ENCODE measurements at regions not wholly inside any gene's neighbourhood (a gene's known extent, or its start where the extent isn't known, plus 50 kb on each side); places are given as distances from the start of the nearest gene placed in this dataset.

- no peaks in the 10 kb centered on the region for H3K36me3 ChIP-seq
- H3K9me3 ChIP-seq, result no peaks in the 10 kb centered on the region
- H3K27me3 ChIP-seq, result no peaks in the 10 kb centered on the region
- TF ChIP-seq POLR2AphosphoS5 (IDR thresholded peaks at IDR 0.05) (no peak), POLR2A (IDR thresholded peaks at IDR 0.05; ENCODE audit: low read depth) (no peak), EP300 (IDR thresholded peaks at IDR 0.05) (no peak), CTCF (IDR thresholded peaks at IDR 0.05) (no peak)
- H3K4me3 ChIP-seq, result no peak overlapping the region
- intact Hi-C loops (cut with DNase I), result no loop called here
- DNase-seq (ENCODE audit: extremely low spot score), result no peak
- H3K27ac ChIP-seq (replicated peaks in 1 of 4), result no peak overlapping the region
- 89% methylated on average over 6 of the region's 6 CpGs for WGBS
- H3K4me1 ChIP-seq, result no peaks in the 10 kb centered on the region
These were observed 378.5 kb downstream of the RFPL4B start for GRCh38 chr6:112725541-112726085.

- H3K27ac ChIP-seq (replicated peaks in 1 of 4), result no peak overlapping the region
- H3K4me3 ChIP-seq, result no peak overlapping the region
- H3K4me1 ChIP-seq, result no peaks in the 10 kb centered on the region
- intact Hi-C loops (cut with DNase I), result no loop called here
- no peaks in the 10 kb centered on the region for H3K36me3 ChIP-seq
- no peak for TF ChIP-seq CTCF (IDR thresholded peaks at IDR 0.05)
- TF ChIP-seq EP300 (IDR thresholded peaks at IDR 0.05), result no peak
- no peak for TF ChIP-seq POLR2A (IDR thresholded peaks at IDR 0.05; ENCODE audit: low read depth)
- TF ChIP-seq POLR2AphosphoS5 (IDR thresholded peaks at IDR 0.05), result no peak
- WGBS, result 100% methylated on average over 1 of the region's 1 CpG
- no peaks in the 10 kb centered on the region for H3K27me3 ChIP-seq
- H3K9me3 ChIP-seq, result no peaks in the 10 kb centered on the region
- DNase-seq (ENCODE audit: extremely low spot score), result no peak
These were observed 388.0 kb downstream of the RFPL4B start for GRCh38 chr6:112735129-112735528.

GRCh38 chr6:112739766-112740165 is 392.6 kb downstream of the RFPL4B start:
- no peak for DNase-seq (ENCODE audit: extremely low spot score)
- TF ChIP-seq EP300 (IDR thresholded peaks at IDR 0.05) (no peak), POLR2A (IDR thresholded peaks at IDR 0.05; ENCODE audit: low read depth) (no peak), POLR2AphosphoS5 (IDR thresholded peaks at IDR 0.05) (no peak), CTCF (IDR thresholded peaks at IDR 0.05) (no peak)
- H3K4me3 ChIP-seq, result no peak overlapping the region
- no peaks in the 10 kb centered on the region for H3K27me3 ChIP-seq
- intact Hi-C loops (cut with DNase I), result no loop called here
- no peaks in the 10 kb centered on the region for H3K9me3 ChIP-seq
- H3K4me1 ChIP-seq, result no peaks in the 10 kb centered on the region
- no peaks in the 10 kb centered on the region for H3K36me3 ChIP-seq
- H3K27ac ChIP-seq (replicated peaks in 1 of 4), result no peak overlapping the region

GRCh38 chr6:112743323-112743722 is 396.2 kb downstream of the RFPL4B start:
- H3K27me3 ChIP-seq, result no peaks in the 10 kb centered on the region
- intact Hi-C loops (cut with DNase I), result no loop called here
- no peak overlapping the region for H3K27ac ChIP-seq (replicated peaks in 1 of 4)
- no peaks in the 10 kb centered on the region for H3K9me3 ChIP-seq
- TF ChIP-seq POLR2A (IDR thresholded peaks at IDR 0.05; ENCODE audit: low read depth) (no peak), EP300 (IDR thresholded peaks at IDR 0.05) (no peak), POLR2AphosphoS5 (IDR thresholded peaks at IDR 0.05) (no peak), CTCF (IDR thresholded peaks at IDR 0.05) (no peak)
- no peaks in the 10 kb centered on the region for H3K4me1 ChIP-seq
- H3K4me3 ChIP-seq, result no peak overlapping the region
- no peaks in the 10 kb centered on the region for H3K36me3 ChIP-seq
- WGBS, result 93% methylated on average over 1 of the region's 1 CpG
- no peak for DNase-seq (ENCODE audit: extremely low spot score)

GRCh38 chr6:112744827-112745226 is 397.7 kb downstream of the RFPL4B start:
- H3K27ac ChIP-seq (replicated peaks in 1 of 4), result no peak overlapping the region
- 67% methylated on average over 4 of the region's 4 CpGs for WGBS
- no peak overlapping the region for H3K4me3 ChIP-seq
- TF ChIP-seq EP300 (IDR thresholded peaks at IDR 0.05) (no peak), CTCF (IDR thresholded peaks at IDR 0.05) (no peak), POLR2AphosphoS5 (IDR thresholded peaks at IDR 0.05) (no peak), POLR2A (IDR thresholded peaks at IDR 0.05; ENCODE audit: low read depth) (no peak)
- H3K4me1 ChIP-seq, result no peaks in the 10 kb centered on the region
- no peaks in the 10 kb centered on the region for H3K27me3 ChIP-seq
- H3K36me3 ChIP-seq, result no peaks in the 10 kb centered on the region
- DNase-seq (ENCODE audit: extremely low spot score), result no peak
- intact Hi-C loops (cut with DNase I), result no loop called here
- H3K9me3 ChIP-seq, result no peaks in the 10 kb centered on the region
